Keratinocyte (primary cell): ENCODE measurements at regions not wholly inside any gene's neighbourhood (a gene's known extent, or its start where the extent isn't known, plus 50 kb on each side); places are given as distances from the start of the nearest gene placed in this dataset.

ENCODE experiments used
- CTCF ChIP-seq, 3 experiments: IDR thresholded peaks in 1 of 3; conservative IDR thresholded peaks in 1 of 3; optimal IDR thresholded peaks in 1 of 3; 2 replicates in 2 of 3; 3 replicates in 1 of 3; pipeline versions ENCODE3 to v1.5.1; 2011; ENCODE audit warnings: low read length in 3 of 3, mild to moderate bottlenecking in 3 of 3, moderate library complexity in 2 of 3, control low read depth in 1 of 3, inconsistent platforms in 1 of 3; ENCODE audit not compliant: insufficient read depth in 2 of 3; ENCODE audit errors: extremely low read depth in 1 of 3
- EZH2 ChIP-seq: IDR thresholded peaks from one replicate; pipeline ENCODE4 v1.6.1; 2012; ENCODE audit warnings: inconsistent platforms, mild to moderate bottlenecking, low read length, moderate library complexity

- TF ChIP-seq CTCF (optimal IDR thresholded peaks at IDR 0.05 in 1 of 3, IDR thresholded peaks at IDR 0.05 in 1 of 3, conservative IDR thresholded peaks at IDR 0.05 in 1 of 3; ENCODE audit: extremely low read depth in 1 of 3, insufficient read depth in 2 of 3, low read length in 3 of 3), result no peak
- no peak for TF ChIP-seq EZH2
Observed at GRCh38 chr11:134566311-134566710, 154.3 kb upstream of the B3GAT1 start.
